ENCODE measurements at regions not wholly inside any gene's neighbourhood (a gene's known extent, or its start where the extent isn't known, plus 50 kb on each side); places are given as distances from the start of the nearest gene placed in this dataset.

DNA sequence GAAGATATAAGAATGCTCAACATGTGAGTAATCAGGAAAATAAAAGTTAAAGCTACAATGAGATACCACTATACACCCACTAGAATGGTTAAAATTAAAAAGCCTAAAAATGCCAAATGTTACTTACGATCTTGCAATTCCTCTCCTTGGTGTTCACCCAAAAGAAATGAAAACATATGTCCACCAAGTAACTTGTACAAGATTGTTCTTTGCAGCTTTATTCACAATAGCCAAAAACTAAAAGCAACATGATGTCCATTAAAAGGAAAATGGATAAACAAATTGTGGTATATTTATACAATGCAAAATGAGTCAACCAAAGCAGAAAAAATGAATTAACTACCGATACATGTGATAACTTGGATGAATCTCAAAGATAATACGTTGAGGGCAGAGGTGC is 301.6 kb upstream of the THBS1 start:
- Histone ChIP-seq H3K27me3 (no peaks in the 10 kb centered on the region), H3K27ac (no peak overlapping the region), H3K36me3 (no peaks in the 10 kb centered on the region), H3K9me3 (no peaks in the 10 kb centered on the region), H3K4me3 (no peak overlapping the region), H3K4me1 (peaks cover 5% of the 10 kb centered on the region)
- TF ChIP-seq, protein P1, sequence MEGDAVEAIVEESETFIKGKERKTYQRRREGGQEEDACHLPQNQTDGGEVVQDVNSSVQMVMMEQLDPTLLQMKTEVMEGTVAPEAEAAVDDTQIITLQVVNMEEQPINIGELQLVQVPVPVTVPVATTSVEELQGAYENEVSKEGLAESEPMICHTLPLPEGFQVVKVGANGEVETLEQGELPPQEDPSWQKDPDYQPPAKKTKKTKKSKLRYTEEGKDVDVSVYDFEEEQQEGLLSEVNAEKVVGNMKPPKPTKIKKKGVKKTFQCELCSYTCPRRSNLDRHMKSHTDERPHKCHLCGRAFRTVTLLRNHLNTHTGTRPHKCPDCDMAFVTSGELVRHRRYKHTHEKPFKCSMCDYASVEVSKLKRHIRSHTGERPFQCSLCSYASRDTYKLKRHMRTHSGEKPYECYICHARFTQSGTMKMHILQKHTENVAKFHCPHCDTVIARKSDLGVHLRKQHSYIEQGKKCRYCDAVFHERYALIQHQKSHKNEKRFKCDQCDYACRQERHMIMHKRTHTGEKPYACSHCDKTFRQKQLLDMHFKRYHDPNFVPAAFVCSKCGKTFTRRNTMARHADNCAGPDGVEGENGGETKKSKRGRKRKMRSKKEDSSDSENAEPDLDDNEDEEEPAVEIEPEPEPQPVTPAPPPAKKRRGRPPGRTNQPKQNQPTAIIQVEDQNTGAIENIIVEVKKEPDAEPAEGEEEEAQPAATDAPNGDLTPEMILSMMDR (IDR thresholded peaks at IDR 0.05) = no peak
- TF ChIP-seq POLR2AphosphoS5 (IDR thresholded peaks at IDR 0.05; ENCODE audit: insufficient read depth in 1 of 2, low read depth in 1 of 2) (no peak), POLR2A (IDR thresholded peaks at IDR 0.05) (no peak)
- DNase-seq (ENCODE audit: extremely low spot score in 2 of 2) = no peak
- intact Hi-C loops (cut with DNase I) = no loop called here

DNA sequence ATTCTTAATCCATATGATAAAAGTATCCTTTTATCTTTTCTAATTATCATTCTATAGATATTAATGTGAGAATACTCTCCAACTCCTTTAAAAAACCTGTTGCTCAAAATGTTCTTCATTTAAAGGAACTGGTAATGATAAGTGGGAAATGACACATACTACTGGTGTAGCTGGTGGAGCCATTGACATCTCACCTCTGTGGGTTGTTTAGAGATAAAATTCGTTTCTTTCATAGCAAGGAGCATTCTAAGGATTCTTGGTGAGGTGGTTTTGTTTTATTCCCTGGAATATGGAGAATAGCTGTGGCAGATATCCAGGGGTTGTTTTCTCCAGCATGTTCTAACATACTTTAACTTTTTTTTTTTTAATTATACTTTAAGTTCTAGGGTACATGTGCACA is 299.8 kb upstream of the THBS1 start:
- Histone ChIP-seq H3K36me3 (no peaks in the 10 kb centered on the region), H3K27ac (no peak overlapping the region), H3K4me3 (no peak overlapping the region), H3K4me1 (peaks cover 5% of the 10 kb centered on the region), H3K27me3 (no peaks in the 10 kb centered on the region), H3K9me3 (no peaks in the 10 kb centered on the region)
- TF ChIP-seq, protein P1 (IDR thresholded peaks at IDR 0.05) = no peak
- TF ChIP-seq POLR2A (IDR thresholded peaks at IDR 0.05) (no peak), POLR2AphosphoS5 (IDR thresholded peaks at IDR 0.05; ENCODE audit: insufficient read depth in 1 of 2, low read depth in 1 of 2) (no peak)
- intact Hi-C loops (cut with DNase I) = no loop called here
- no peak for DNase-seq (ENCODE audit: extremely low spot score in 2 of 2)

DNA sequence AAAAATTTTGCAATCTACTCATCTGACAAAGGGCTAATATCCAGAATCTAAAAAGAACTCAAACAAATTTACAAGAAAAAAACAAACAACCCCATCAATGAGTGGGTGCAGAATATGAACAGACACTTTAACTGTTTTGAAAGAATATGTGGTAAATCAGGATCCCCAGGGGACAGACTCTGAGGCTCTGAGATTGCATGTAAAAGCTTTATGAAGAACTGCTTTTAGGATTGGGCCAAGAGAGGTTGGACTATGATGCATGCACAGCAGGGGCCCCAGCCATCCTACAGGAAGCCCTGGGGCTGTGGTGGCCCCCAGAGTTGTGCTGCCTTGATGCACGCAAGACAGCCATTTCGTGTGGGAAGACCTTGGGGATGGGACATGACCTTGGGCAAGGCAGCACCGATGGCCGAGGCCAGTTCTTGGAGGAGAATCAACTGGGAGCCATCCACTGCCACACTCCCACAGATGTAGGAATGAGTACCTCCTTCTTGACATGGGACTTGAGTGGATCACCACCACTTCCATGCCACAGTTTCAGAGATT is 298.1 kb upstream of the THBS1 start:
- intact Hi-C loops (cut with DNase I) = no loop called here
- Histone ChIP-seq H3K4me1 (peaks cover 5% of the 10 kb centered on the region), H3K9me3 (no peaks in the 10 kb centered on the region), H3K27me3 (no peaks in the 10 kb centered on the region), H3K36me3 (no peaks in the 10 kb centered on the region), H3K4me3 (no peak overlapping the region), H3K27ac (no peak overlapping the region)
- DNase-seq (ENCODE audit: extremely low spot score in 2 of 2) = no peak
- TF ChIP-seq POLR2A (IDR thresholded peaks at IDR 0.05) = no peak

DNA sequence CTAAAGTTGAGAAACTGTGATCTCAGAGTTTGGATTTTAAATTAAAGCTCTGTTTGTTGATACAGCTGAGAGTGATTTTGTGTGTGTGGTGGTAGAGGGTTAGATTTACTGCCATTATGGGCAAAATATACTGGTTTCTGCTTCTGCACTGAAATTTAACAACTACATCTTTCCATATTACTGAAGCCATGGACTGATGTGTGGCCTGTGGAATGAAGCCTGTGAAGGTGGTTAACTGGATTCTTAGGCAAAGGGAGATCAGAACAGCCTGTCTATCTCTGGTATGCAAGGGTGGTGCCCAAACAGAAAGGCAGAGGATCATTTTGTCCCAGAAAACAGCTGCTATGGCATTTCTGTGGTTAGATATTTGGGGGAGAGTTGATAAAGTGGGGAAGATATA is 297.3 kb upstream of the THBS1 start:
- no peaks in the 10 kb centered on the region for H3K27me3 ChIP-seq
- intact Hi-C loops (cut with DNase I) = no loop called here
- no peak for DNase-seq (ENCODE audit: extremely low spot score in 2 of 2)
- no peaks in the 10 kb centered on the region for H3K36me3 ChIP-seq
- no peak overlapping the region for H3K27ac ChIP-seq
- H3K4me1 ChIP-seq = peaks cover 5% of the 10 kb centered on the region
- H3K9me3 ChIP-seq = no peaks in the 10 kb centered on the region
- TF ChIP-seq, protein P1 (IDR thresholded peaks at IDR 0.05) = no peak
- TF ChIP-seq POLR2AphosphoS5 (IDR thresholded peaks at IDR 0.05; ENCODE audit: insufficient read depth in 1 of 2, low read depth in 1 of 2) (no peak), POLR2A (IDR thresholded peaks at IDR 0.05) (no peak)
- no peak overlapping the region for H3K4me3 ChIP-seq

DNA sequence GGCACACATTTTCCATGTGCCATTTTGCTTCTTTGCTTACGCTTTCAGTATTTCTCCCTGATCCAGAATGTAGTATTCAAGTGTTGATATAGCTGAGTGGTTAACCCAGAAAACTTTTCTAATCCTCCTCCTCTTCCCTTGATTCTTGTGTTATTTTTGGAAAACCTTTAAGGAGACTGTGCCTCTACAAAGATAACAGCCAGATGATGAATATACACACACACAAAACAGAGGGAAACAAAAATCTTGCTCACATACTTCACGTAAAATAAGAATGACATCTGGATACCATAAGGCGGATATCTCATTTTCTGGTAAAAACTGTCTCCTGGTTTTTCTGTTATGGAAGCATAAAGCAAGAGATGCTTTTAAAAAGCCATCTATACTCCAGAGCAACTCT is 295.8 kb upstream of the THBS1 start:
- DNase-seq (ENCODE audit: extremely low spot score in 2 of 2) = no peak
- Histone ChIP-seq H3K4me1 (peaks cover 5% of the 10 kb centered on the region), H3K27me3 (no peaks in the 10 kb centered on the region), H3K9me3 (no peaks in the 10 kb centered on the region), H3K4me3 (no peak overlapping the region), H3K27ac (no peak overlapping the region), H3K36me3 (no peaks in the 10 kb centered on the region)
- no peak for TF ChIP-seq POLR2A (IDR thresholded peaks at IDR 0.05)
- TF ChIP-seq, protein P1 (IDR thresholded peaks at IDR 0.05) = no peak
- no peak for TF ChIP-seq POLR2AphosphoS5 (IDR thresholded peaks at IDR 0.05; ENCODE audit: insufficient read depth in 1 of 2, low read depth in 1 of 2)
- intact Hi-C loops (cut with DNase I) = no loop called here

Data from vagina (tissue), 2 donors.